ENCODE measurements at regions not wholly inside any gene's neighbourhood (a gene's known extent, or its start where the extent isn't known, plus 50 kb on each side); places are given as distances from the start of the nearest gene placed in this dataset.

DNA sequence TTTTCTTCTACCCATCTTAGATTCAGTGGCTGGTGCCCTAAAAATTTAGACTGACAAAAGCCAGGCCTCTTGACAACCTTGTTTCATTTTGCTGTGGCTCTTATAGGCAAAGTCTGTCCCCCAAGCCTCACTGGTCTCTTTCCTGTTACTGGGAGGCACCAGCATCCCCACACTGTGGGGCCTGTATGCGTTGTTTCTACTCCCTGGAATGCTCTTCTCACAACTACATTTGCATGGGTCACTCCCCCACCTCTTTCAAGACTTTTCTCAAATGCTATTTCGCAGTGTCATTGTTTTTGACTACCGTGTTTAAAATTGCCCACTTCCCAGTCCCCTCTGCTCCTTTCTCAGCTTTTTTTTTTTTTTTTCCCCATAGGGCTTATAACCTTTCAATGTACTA lies 108.7 kb upstream of the DGKB start:
- Histone ChIP-seq H3K4me1 (peaks cover 11% of the 10 kb centered on the region), H3K27me3 (no peaks in the 10 kb centered on the region), H3K9me3 (no peaks in the 10 kb centered on the region), H3K27ac (no peak overlapping the region), H3K36me3 (no peaks in the 10 kb centered on the region), H3K4me3 (no peak overlapping the region)
- TF ChIP-seq POLR2AphosphoS5 (IDR thresholded peaks at IDR 0.05; ENCODE audit: insufficient read depth in 1 of 2, low read depth in 1 of 2), result no peak
- no peak for TF ChIP-seq CTCF (IDR thresholded peaks at IDR 0.05)
- TF ChIP-seq POLR2A (IDR thresholded peaks at IDR 0.05), result no peak
- intact Hi-C loops (cut with DNase I), result loop anchor here (10.0 kb wide), 1 partner anchor 286 kb away; no protein-coding TSS in a partner anchor
- DNase-seq (ENCODE audit: extremely low spot score in 2 of 2), result no peak

DNA sequence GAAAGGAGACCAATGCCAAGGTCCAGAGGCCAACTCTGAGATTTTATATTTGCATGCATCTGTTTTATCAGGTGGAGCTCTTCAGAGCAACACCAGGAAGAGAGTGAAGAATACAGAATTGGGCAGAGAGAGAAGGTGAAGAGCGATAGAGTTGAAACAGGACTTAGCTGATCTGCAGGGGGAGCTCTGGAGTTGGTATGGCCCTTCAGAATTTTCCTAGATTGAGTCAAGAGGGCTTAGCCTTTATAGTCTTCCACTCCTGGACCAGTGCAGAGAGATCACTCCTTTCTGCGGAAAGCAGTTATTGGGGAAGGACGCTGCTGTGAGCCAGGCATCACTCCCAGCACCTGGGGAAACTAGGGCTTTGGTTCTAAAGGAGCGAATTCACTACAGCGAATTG lies 105.0 kb upstream of the DGKB start:
- Histone ChIP-seq H3K36me3 (no peaks in the 10 kb centered on the region), H3K4me1 (no peaks in the 10 kb centered on the region), H3K4me3 (no peak overlapping the region), H3K27me3 (no peaks in the 10 kb centered on the region), H3K9me3 (no peaks in the 10 kb centered on the region), H3K27ac (no peak overlapping the region)
- no peak for TF ChIP-seq POLR2AphosphoS5 (IDR thresholded peaks at IDR 0.05; ENCODE audit: insufficient read depth in 1 of 2, low read depth in 1 of 2)
- no peak for TF ChIP-seq CTCF (IDR thresholded peaks at IDR 0.05)
- TF ChIP-seq POLR2A (IDR thresholded peaks at IDR 0.05), result no peak
- intact Hi-C loops (cut with DNase I), result loop anchor here (5.0 kb wide), 1 partner anchor 1105 kb away; no protein-coding TSS in a partner anchor
- DNase-seq (ENCODE audit: extremely low spot score in 2 of 2), result no peak

- DNase-seq (ENCODE audit: extremely low spot score in 2 of 2), result no peak
- Histone ChIP-seq H3K27ac (no peak overlapping the region), H3K4me1 (no peaks in the 10 kb centered on the region), H3K4me3 (no peak overlapping the region), H3K27me3 (no peaks in the 10 kb centered on the region), H3K9me3 (no peaks in the 10 kb centered on the region), H3K36me3 (no peaks in the 10 kb centered on the region)
- no peak for TF ChIP-seq POLR2AphosphoS5 (IDR thresholded peaks at IDR 0.05; ENCODE audit: insufficient read depth in 1 of 2, low read depth in 1 of 2)
- TF ChIP-seq POLR2A (IDR thresholded peaks at IDR 0.05), result no peak
- no peak for TF ChIP-seq CTCF (IDR thresholded peaks at IDR 0.05)
- intact Hi-C loops (cut with DNase I), result loop anchor here (5.0 kb wide), 1 partner anchor 1103 kb away; no protein-coding TSS in a partner anchor
Observed at GRCh38 chr7:15005672-15006071, 103.1 kb upstream of the DGKB start.

- H3K27me3 ChIP-seq, result no peaks in the 10 kb centered on the region
- H3K27ac ChIP-seq, result no peak overlapping the region
- no peaks in the 10 kb centered on the region for H3K36me3 ChIP-seq
- no peak for DNase-seq (ENCODE audit: extremely low spot score in 2 of 2)
- no peak overlapping the region for H3K4me3 ChIP-seq
- H3K9me3 ChIP-seq, result no peaks in the 10 kb centered on the region
- no peaks in the 10 kb centered on the region for H3K4me1 ChIP-seq
- no peak for TF ChIP-seq CTCF (IDR thresholded peaks at IDR 0.05)
- no peak for TF ChIP-seq POLR2A (IDR thresholded peaks at IDR 0.05)
- no peak for TF ChIP-seq POLR2AphosphoS5 (IDR thresholded peaks at IDR 0.05; ENCODE audit: insufficient read depth in 1 of 2, low read depth in 1 of 2)
- intact Hi-C loops (cut with DNase I), result no loop called here
Observed at GRCh38 chr7:15000157-15000556, 97.6 kb upstream of the DGKB start.

DNA sequence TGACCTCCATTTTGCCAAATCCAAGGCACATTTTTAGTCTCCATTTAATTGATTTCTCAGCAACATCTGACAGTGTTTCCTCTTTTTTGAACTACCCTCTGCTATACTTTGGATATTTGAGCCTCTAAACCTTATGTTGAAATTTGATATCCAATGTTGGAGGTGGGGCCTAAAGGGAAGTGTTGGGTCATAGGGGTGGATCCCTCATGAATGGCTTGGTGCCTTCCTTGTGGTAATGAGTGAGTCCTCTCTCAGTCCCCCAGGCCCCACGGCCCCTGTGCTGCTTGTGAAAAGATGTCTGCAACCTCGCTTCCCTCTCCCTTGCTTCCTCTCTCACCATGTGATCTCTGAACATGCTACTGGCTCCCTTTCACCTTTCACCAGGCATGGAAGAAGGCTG lies 96.8 kb upstream of the DGKB start:
- Histone ChIP-seq H3K4me1 (no peaks in the 10 kb centered on the region), H3K9me3 (no peaks in the 10 kb centered on the region), H3K27me3 (no peaks in the 10 kb centered on the region), H3K27ac (no peak overlapping the region), H3K36me3 (no peaks in the 10 kb centered on the region), H3K4me3 (no peak overlapping the region)
- TF ChIP-seq POLR2A (IDR thresholded peaks at IDR 0.05), result no peak
- no peak for TF ChIP-seq POLR2AphosphoS5 (IDR thresholded peaks at IDR 0.05; ENCODE audit: insufficient read depth in 1 of 2, low read depth in 1 of 2)
- TF ChIP-seq CTCF (IDR thresholded peaks at IDR 0.05), result no peak
- intact Hi-C loops (cut with DNase I), result no loop called here
- no peak for DNase-seq (ENCODE audit: extremely low spot score in 2 of 2)

All from vagina (tissue), 2 donors.